Medulla oblongata (tissue), 1 donor: ENCODE measurements at regions not wholly inside any gene's neighbourhood (a gene's known extent, or its start where the extent isn't known, plus 50 kb on each side); places are given as distances from the start of the nearest gene placed in this dataset.
"Not testable (repeated sequence)": the region's sequence is repeated elsewhere in the genome, so short reads cannot be mapped to it uniquely, and the experiment has no call there.

Experiments
- DNase-seq: peaks from one replicate; pipeline ENCODE4 v3.0.0-alpha.2; 2015; ENCODE audit errors: extremely low spot score

DNA sequence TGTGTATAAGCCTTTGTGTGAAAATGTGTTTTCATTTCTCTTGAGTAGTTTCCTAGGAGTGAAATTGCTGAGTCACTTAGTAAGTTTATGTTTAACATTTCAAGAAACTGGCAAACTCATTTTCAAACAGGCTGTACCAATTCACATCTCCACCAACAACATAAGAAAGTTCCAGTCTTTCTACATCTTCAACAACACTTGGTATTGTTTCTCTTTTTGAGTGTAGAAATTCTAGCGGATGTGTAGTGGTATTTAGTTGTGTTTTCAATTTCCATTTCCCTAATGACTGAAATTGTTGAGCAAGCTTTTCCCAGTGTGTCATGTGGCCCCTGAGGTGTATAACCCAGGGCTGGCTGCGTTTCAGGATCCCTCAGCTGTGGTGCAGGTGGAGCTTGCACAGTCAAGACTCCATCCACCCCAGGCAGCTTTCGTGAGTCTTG lies 258.5 kb downstream of the PDCD6IP start:
- DNase-seq, result no peak

DNA sequence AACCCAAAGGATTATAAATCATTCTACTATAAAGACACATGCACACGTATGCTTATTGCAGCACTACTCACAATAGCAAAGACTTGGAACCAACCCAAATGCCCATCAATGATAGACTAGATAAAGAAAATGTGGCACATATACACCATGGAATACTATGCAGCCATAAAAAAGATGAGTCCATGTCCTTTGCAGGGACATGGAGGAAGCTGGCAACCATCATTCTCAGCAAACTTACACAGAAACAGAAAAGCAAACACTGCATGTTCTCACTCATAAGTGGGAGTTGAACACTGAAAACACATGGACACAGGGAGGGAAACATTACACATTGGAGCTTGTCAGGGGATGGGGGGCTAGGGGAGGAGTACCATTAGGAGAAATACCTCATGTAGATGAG lies 262.6 kb downstream of the PDCD6IP start:
- DNase-seq, result not testable (repeated sequence)

DNA sequence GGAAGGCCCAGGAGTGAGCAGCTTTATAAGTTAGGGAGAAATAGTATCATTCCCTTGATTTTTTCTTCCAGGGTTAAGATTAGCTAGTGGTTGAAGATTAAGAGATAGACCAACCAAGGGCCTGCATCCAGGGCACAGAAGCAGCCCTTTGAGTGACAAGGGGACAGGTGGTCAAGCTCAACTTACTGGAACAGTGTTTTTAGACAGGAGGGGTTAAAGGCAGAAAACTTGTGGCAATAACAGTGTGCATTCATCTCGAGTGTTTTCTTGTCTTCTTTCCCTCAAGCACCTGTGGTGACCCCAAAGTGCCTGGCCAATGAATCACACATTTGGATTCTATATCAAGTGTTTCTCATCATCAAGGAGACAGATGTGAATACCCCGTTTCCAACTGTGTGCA lies 267.5 kb downstream of the PDCD6IP start:
- DNase-seq, result no peak

DNA sequence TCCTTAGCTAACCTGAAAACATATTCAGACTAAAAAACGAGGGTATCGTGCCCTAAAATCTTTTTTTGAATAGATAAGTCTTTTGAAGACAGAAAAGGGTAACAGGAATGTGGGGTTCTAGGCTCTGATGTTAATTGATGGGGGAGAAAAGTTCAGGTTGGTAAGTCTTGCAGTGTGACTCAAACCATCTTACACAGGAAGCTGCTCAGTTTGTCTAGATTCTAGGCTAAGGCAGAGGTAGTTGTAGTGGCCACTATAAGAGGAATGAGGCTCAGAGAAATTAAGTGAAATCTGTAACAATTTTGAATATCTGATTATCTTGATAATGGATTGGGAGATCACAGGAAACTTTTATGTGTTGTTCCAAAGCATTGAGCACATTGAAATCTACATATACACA lies 267.9 kb downstream of the PDCD6IP start:
- no peak for DNase-seq

DNA sequence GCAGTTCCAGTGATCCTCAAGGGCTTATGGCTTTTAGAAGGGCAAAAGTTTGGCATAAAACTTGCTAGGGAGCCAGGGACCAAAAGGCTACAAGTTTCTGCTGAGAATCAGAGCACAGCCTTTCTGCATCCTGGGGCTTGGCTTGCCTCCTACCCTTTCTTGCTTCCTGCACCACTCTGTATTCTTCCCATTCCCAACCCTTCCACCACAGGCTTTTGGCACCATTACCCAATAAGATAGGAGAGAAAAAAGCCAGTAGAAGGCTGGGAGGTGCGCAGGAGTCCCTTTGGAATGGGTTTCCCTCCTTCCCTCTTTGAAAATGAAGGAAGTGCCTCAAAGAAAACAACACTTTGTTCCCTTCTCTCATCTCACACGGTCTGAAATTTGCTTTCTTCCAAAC lies 268.6 kb downstream of the PDCD6IP start:
- DNase-seq, result no peak

DNA sequence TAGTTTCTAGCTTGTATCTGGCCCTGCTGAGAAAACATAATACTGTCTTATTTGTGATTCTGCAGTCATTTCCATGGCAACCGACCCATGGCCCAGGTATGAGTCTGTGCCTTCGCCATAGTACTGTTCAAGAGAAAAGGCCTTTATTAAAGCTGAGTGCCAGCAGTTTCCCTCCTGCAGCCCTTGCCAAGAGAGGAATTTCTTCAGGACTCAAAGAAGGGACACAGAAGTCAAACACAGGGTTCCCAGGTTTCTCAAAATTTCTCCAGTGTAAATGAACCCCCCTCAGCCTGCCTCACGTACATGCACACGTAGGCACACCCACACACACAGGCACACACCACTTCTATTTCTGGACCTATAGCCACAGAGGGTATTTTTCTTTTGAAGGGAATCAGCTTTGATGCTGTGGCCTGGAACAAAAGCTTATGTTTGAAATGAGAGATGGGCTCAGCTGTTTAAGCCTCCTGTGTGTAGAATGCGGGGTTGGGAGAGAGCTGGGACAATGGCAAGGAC lies 269.2 kb downstream of the PDCD6IP start:
- no peak for DNase-seq

DNA sequence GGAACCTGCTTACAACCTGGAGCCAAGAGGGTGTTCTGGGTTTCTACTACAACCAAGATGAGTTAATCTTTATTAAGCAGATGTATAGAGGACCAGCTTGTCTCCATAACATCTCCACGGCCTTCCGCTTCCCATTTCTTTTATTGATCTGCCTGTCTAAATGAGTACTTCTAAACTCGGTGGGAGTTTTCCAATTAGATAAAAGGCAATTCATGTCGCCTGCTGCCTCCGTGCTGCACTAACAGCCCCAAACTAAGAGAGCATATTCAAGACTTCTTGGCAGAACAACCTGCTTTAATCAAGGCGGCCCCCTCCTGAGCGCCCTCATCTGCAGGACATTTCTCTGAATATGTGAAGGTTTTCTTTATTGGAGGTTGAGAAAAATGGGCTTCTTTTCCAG lies 270.1 kb downstream of the PDCD6IP start:
- DNase-seq, result no peak

DNA sequence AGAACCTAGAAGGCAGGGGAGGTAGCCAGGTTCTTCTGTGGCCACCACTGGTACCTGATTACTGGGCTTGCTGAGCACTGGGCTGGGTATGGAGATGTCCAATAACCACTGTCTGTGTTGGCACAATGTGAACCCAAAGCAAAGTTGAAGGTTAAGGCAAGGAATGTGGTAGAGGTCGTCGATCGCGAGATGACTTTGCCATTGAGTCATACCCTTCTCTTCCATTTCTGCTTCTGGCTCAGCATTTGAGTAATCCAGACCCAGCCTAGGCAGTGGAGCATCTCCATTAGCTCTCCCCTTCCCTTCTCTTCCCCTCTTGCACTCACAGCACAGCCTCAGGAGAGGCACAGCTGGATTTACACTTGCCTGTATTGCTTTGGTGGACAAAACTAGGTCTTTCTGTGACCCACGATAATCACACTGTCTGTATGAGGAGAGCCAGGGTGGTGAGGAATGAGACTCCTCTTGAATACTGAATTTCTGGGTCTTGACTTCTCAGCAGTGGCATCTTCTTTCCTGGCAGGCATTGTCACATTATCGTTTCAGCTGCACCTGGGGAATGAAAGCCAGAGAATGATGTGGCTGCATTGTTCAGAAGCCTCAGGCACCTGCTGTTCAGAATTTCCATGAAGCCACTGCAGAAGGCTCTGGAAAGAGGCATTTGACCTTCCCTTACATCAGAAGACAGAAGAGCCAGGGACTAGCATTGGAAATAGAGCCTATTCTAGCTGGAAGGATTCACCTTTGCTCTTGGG lies 272.6 kb downstream of the PDCD6IP start:
- no peak for DNase-seq

DNA sequence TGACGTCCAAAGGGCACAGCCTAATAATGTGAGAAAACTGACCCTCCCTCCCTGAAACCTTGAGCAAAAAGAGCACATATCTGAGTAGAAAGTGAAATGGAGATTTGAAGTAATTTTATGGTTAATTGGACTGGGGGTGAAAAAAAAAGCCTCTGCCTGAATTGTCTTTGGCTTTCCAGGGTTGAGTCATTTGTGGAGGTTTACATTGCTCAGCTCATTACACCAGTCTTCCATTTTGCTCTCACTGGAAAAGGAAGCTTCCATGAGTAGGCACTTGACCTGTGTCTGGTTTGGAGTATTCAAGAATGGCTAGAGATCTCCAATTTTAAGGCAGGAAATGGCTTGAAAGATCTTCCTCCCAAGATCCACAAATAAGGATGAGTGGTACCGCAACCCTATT lies 273.9 kb downstream of the PDCD6IP start:
- no peak for DNase-seq

DNA sequence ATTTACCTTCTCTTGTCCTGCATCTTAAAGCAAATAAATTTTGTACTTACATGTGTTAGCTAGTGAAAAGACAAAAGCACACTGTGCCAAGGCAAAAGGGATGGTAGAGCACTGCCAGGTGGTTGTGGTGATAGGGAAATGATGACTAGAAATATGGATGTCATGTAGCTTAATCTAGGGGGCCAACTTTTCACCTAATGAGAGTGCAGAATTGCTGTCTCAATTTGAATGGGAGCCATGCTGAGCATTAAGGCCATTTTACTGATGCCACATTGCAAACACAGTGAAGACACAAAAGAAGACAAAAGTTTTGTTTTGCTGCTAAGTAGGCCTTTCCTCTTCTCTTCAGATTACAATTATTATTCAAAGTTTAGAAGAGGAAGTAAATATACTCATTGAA lies 274.7 kb downstream of the PDCD6IP start:
- no peak for DNase-seq

DNA sequence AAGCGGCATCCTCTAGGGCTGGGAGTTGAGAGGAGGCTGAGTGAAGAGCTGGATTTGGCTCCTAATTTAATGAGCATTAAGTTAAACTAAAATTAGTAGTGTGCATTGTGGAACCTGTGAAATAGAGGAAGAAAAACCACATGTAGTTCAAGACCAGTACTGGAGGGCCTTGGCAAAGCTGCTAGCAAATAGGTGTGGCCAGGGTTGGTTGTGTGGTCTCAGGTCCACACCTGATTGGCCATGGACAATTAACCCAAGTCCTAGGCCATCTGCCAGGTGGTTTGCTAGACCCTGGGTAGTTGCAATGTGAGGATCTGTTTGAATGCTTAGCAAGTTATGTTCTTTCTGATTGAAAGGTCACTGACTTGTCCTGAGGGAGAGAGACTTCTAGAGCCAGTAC lies 275.5 kb downstream of the PDCD6IP start:
- no peak for DNase-seq

DNA sequence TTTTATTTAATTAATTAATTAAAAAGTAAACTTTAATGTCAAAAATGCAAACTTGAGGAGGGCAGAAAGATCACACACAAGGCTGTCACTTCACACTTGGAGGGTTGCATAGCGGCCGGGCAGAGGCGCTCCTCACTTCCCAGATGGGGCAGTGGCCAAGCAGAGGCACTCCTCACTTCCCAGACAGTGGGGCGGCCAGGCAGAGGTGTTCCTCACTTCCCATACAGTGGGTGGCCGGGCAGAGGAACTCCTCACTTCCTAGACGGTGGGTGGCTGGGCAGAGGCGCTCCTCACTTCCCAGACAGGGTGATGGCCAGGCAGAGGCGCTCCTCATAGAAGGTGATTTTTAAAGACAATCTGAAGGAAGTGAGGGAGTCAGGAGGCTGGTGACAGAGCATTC lies 277.5 kb downstream of the PDCD6IP start:
- DNase-seq, result no peak

DNA sequence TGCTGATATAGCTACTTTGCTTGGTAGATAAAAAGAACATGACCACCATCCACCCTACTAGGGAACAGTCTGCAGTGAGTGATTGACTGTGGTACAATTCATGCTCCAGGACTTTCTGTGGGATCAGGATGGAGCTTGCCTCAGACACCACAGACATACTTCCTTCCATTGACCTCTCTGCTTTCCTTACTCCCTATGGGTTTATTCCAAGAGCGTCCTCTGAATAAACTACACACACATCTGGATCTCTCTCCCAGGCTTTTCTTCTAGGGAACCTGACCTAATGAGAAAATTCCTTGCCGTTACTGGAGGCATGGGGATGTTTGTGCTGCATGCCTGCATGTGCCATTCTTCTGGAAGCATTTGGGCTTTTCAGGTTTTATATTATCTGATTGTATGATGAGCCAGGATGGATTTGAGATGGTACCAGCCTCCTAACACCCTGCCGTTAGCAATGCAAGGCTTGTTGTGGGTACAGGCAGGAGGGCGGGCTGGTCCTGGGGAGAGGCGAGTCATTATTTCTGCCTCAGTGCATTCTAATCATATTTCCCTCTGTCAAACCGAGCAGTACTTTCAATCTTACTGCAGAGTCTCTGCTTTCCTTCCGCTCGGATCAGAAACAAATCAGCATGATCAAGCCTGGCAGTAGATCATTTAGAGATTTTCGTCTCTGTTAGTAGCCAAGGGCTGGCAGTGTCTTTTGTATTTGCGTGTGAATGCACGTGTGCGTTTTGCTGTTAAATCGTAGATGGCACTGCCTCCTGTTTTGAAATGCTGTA lies 279.2 kb downstream of the PDCD6IP start:
- DNase-seq, result no peak

DNA sequence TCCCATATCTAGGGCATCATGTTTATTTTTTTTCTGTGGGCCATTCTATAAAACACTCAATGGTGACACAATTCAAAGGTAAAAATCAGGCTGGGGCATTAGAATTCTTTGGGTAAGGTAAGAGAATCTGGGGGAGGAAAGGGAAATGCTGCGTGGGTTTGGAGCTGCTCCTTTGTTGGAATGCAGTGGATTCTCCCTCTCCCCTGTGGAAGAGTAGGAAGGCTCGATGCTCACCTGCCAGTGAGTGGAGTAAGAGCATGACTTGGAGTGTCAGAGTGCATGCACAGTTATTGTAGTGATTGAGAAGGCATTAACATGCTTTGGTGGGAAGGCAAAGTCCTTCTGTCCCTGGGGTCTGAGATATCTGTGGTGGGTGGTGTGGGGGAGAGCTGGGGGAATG lies 280.0 kb downstream of the PDCD6IP start:
- DNase-seq, result no peak

DNA sequence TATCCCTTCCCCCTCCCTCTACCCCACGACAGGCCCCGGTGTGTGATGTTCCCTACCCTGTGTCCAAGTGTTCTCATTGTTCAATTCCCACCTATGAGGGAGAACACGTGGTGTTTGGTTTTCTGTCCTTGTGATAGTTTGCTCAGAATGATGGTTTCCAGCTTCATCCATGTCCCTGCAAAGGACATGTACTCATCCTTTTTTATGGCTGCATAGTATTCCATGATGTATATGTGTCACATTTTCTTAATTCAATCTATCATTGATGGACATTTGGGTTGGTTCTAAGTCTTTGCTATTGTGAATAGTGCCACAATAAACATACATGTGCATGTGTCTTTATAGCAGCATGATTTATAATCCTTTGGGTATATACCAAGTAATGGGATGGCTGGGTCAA lies 281.4 kb downstream of the PDCD6IP start:
- not testable (repeated sequence) for DNase-seq

DNA sequence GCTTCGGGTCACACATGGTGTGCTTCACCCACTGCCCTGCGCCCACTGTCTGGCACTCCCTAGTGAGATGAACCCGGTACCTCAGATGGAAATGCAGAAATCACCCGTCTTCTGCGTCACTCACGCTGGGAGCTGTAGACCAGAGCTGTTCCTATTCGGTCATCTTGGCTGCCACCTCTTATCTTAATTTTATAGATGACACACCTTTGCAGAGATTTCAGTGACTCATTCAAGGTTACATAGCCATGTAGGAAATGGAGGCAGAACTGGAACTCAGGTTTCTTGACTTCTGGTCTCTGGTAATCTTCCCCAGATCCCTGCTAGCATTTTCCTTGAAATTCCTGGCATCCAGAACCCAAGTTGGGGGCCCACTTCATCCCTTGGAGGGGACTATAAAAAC lies 291.9 kb downstream of the PDCD6IP start:
- not testable (repeated sequence) for DNase-seq

DNA sequence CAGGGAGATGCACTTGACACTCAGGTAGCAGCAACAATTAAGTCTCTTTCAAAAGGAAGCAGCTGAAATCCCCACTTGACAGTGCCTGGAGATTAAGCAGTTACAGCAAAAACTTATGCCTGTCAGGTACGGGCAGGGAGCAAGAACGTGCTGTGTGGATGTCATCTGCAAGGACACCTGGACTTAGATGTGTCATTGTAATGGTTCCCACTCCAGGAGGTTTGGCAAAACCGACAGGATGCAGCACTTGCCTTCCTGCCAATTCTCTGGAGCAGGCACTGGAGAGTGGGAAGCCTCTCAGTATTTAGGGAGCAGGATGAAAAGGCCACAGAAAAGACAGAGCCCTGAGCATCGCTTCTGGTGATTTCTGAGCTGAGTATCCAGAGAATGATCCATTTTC lies 292.4 kb downstream of the PDCD6IP start:
- no peak for DNase-seq

DNA sequence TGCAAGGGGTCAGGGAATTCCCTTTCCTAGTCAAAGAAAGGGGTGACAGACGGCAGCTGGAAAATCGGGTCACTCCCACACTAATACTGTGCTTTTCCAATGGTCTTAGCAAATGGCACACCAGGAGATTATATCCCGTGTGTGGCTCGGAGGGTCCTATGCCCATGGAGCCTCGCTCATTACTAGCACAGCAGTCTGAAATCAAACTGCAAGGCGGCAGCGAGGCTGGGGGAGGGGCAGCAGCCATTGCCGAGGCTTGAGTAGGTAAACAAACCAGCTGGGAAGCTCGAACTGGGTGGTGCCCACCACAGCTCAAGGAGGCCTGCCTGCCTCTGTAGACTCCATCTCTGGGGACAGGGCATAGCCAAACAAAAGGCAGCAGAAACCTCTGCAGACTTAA lies 295.9 kb downstream of the PDCD6IP start:
- DNase-seq, result not testable (repeated sequence)

DNA sequence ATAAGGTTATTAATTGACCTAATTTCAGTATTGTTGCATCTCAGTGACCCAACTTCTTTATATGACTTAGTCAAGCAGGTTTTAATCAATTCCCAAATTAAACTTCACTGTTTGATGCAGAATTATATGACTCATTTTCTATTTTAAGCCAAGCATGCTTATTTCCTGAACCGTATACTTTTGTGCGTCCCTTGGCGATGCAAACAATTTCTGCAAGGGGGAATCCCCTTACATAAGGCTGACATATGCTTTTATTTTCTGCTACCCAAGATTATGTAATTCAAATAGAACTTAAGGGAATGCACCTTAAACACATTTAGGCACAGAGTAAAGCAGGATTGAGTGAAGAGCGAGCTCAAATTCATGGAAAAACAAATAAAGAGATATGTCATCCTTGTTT lies 303.9 kb downstream of the PDCD6IP start:
- DNase-seq, result no peak

DNA sequence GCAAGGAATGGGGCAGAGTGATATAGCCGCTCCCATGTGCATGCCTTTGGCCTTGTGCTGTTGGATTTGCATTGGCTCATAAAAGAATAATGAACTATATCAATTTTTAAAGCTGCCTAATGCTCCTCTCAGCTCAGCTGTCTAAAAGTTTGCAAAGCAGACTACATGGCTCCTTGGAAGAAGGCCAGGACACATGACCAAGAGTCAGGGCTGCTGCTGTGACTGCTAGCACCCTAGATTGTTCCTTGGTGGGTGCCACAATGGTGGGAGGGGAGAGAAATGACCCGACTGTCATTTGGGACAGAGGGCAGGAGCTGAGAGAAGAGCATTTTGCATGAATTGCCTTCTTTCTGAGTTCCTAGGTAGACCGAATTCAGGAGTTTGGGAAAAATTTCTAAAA lies 307.9 kb downstream of the PDCD6IP start:
- DNase-seq, result no peak

DNA sequence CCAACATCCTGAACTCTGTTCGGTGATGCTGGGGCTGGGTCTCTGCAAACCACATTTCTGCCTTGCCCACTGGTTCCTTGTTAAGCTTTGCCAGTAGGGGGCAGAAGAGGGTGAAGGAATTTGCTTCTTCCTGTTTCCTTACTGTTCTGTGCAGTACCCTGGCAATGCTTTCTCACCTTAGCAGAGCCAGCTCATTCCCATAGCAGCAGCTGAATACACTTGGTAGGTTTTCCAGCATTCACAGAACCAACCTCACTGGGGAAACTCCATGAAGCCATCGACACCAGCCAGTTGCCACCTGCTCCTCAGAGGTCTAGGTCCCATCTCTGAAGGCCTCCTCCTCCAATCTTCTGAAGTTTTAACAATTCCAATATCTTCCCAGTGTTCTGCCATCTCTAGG lies 308.4 kb downstream of the PDCD6IP start:
- DNase-seq, result no peak

DNA sequence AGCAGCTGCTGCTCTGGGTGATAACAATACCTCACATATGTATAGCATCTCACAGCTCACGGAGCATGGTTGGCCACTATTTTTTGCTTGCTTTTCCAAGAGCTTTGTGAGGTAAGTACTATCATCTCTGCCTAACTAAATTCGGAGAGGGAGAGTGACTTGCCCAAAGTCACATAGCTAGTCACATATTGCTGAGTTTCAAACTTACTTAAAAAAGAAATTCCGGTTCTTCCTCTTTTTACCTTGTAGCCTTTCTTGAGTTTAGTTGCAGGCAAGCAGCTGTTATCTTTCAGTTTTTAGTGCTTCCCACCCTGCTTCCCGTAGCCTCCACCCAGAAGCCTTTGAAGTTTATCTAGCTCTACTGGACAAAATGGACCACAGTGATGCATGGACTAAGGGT lies 309.2 kb downstream of the PDCD6IP start:
- DNase-seq, result no peak

DNA sequence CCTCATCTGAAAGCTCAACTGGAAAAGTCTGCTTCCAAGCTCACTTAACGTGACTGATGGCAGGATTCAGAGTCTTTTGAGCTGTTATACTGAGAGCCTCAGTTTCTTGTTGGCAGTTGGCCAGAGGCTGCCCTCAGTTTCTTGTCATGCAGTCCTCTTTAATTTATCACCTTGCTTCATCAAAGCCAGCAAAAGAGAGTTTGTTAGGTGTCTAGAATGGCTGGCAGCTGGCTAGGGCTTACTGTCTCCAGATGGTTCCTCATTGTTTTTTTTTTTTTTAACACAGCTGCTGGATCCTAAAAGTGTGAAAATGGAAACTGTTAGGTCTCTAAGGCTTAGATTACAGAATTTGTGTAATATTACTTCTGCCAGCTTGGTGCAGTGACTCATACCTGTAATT lies 310.6 kb downstream of the PDCD6IP start:
- DNase-seq, result no peak
